DND-41 (cell line): ENCODE measurements at regions not wholly inside any gene's neighbourhood (a gene's known extent, or its start where the extent isn't known, plus 50 kb on each side); places are given as distances from the start of the nearest gene placed in this dataset.
A peak's percentile ranks its signal among the peaks of the same experiment; 100 is the strongest.
"Not testable (repeated sequence)": the region's sequence is repeated elsewhere in the genome, so short reads cannot be mapped to it uniquely, and the experiment has no call there.

Source experiments
- ATAC-seq: fragments of 200-7000 bp; cut with Tn5 transposase; 3 replicates; pipeline ENCODE4 v1.9.1; 2021; ENCODE audit warnings: low read depth; ENCODE audit not compliant: insufficient read depth
- DNase-seq: peaks from one replicate; pipeline ENCODE4 v3.0.0-alpha.2; 2020
- H2AFZ ChIP-seq: 2 replicates; pipeline ENCODE4 v1.6.0; 2012; ENCODE audit warnings: low read depth, low read length
- H3K27ac ChIP-seq: 2 replicates; pipeline ENCODE4 v1.5.1; 2012; ENCODE audit warnings: low read length, inconsistent platforms
- H3K27me3 ChIP-seq: fragments of 200-600 bp; sonication (generic); 2 replicates; pipeline ENCODE4 v1.6.0; 2012; ENCODE audit warnings: low read length, mild to moderate bottlenecking, inconsistent platforms; ENCODE audit not compliant: insufficient read depth, poor library complexity
- H3K36me3 ChIP-seq: 2 replicates; pipeline ENCODE4 v1.5.1; 2012; ENCODE audit warnings: low read length, inconsistent platforms; ENCODE audit not compliant: insufficient read depth
- H3K4me1 ChIP-seq: 2 replicates; pipeline ENCODE4 v1.5.1; 2012; ENCODE audit warnings: mild to moderate bottlenecking, low read length; ENCODE audit not compliant: insufficient read depth
- H3K4me2 ChIP-seq: 2 replicates; pipeline ENCODE4 v1.6.0; 2012; ENCODE audit warnings: mild to moderate bottlenecking, moderate library complexity, low read length, inconsistent platforms; ENCODE audit not compliant: insufficient read depth
- H3K4me3 ChIP-seq, 2 experiments: fragments of 200-600 bp in 1 of 2; shearing (Covaris generic) in 1 of 2; 2 replicates each; pipeline ENCODE4 v1.5.1; 2012 to 2016; ENCODE audit warnings: inconsistent platforms in 2 of 2, low read length in 2 of 2, mild to moderate bottlenecking in 2 of 2, low read depth in 1 of 2, moderate library complexity in 1 of 2
- H3K79me2 ChIP-seq: 2 replicates; pipeline ENCODE4 v1.6.0; 2012; ENCODE audit warnings: low read length, inconsistent platforms; ENCODE audit not compliant: insufficient read depth
- H3K9ac ChIP-seq: 2 replicates; pipeline ENCODE4 v1.6.0; 2012; ENCODE audit warnings: low read depth, mild to moderate bottlenecking, inconsistent platforms, low read length, moderate library complexity
- H3K9me3 ChIP-seq: 2 replicates; pipeline ENCODE4 v1.5.1; 2012; ENCODE audit warnings: low read length, moderate library complexity, mild to moderate bottlenecking, inconsistent platforms; ENCODE audit not compliant: insufficient read depth, severe bottlenecking
- H4K20me1 ChIP-seq: 2 replicates; pipeline ENCODE4 v1.6.0; 2012; ENCODE audit warnings: low read length; ENCODE audit not compliant: insufficient read depth
- EZH2 ChIP-seq: IDR thresholded peaks from 3 replicates; pipeline ENCODE4 v1.6.1; 2012; ENCODE audit warnings: borderline replicate concordance, low read depth, mild to moderate bottlenecking, moderate library complexity, low read length, inconsistent platforms; ENCODE audit not compliant: severe bottlenecking
- TF ChIP-seq, protein P1 (sequence below): IDR thresholded peaks from 2 replicates; pipeline ENCODE4 v1.5.1; 2012; ENCODE audit warnings: borderline replicate concordance, low read length, moderate library complexity, mild to moderate bottlenecking; ENCODE audit not compliant: poor library complexity, severe bottlenecking; ENCODE audit errors: extremely low read depth

DNA sequence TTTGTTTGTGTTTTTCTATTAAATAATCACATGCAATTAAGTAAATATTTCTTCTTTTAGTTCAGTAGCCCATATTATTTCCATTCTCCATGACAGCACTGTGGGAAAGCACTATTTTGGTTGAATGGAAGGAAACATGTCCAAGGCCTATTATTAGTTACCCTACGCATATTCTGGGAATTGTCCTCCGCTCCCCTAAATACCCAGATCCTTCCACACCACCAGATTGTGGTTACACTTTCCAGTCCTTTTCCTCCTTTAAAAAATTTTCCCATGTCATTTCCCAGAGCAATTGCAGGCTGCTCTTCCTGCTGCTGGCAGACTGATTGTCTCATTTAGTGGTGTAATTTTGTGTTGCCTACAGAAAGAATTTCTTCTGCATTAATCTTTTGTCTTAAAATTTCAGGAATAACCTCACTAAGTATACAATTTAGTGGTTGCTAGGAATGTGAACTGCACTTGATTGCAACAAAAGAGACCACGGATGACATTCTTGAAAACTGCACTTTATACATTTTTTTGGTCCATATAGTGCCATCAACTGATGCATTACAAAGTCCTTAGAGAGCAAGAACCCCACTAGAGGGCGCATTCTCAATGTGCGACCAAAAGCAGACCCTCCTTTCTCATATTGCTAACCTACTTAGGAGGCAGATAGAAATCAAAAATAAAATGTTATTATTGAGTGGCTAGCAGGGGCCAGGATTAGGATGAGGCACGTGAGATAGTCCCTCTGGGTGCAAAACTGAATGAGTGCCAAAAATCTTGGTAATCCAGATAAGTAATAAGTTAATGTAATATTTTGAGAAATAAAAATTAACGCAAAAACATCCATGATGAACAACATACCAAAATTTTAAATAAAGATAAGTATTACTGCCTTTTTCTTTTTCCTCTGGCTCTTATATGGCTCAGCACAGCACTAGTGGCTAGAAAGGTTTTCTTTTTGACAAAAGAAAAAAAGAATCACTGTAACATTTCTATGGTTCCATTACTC is 98.8 kb upstream of the IQCM start:
- H3K4me2 ChIP-seq = no peak overlapping the region
- no peaks in the 10 kb centered on the region for H3K4me1 ChIP-seq
- no peak overlapping the region for H3K27ac ChIP-seq
- no peak overlapping the region for H2AFZ ChIP-seq
- H3K27me3 ChIP-seq = no peaks in the 10 kb centered on the region
- TF ChIP-seq EZH2 = no peak
- TF ChIP-seq, protein P1, sequence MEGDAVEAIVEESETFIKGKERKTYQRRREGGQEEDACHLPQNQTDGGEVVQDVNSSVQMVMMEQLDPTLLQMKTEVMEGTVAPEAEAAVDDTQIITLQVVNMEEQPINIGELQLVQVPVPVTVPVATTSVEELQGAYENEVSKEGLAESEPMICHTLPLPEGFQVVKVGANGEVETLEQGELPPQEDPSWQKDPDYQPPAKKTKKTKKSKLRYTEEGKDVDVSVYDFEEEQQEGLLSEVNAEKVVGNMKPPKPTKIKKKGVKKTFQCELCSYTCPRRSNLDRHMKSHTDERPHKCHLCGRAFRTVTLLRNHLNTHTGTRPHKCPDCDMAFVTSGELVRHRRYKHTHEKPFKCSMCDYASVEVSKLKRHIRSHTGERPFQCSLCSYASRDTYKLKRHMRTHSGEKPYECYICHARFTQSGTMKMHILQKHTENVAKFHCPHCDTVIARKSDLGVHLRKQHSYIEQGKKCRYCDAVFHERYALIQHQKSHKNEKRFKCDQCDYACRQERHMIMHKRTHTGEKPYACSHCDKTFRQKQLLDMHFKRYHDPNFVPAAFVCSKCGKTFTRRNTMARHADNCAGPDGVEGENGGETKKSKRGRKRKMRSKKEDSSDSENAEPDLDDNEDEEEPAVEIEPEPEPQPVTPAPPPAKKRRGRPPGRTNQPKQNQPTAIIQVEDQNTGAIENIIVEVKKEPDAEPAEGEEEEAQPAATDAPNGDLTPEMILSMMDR = peak; percentile 70
- peak; percentile 69 for ATAC-seq
- H3K36me3 ChIP-seq = no peaks in the 10 kb centered on the region
- H4K20me1 ChIP-seq = no peaks in the 10 kb centered on the region
- no peaks in the 10 kb centered on the region for H3K79me2 ChIP-seq
- H3K4me3 ChIP-seq = no peak overlapping the region
- H3K9me3 ChIP-seq = no peaks in the 10 kb centered on the region
- DNase-seq = peak; percentile 44
- H3K9ac ChIP-seq = no peak overlapping the region

DNA sequence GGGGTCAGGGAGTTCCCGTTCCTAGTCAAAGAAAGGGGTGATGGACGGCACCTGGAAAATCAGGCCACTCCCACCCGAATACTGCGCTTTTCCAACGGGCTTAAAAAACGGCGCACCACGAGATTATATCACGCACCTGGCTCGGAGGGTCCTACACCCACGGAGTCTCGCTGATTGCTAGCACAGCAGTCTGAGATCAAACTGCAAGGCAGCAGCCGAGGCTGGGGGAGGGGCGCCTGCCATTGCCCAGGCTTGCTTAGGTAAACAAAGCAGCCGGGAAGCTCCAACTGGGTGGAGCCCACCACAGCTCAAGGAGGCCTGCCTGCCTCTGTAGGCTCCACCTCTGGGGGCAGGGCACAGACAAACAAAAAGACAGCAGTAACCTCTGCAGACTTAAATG is 100.1 kb upstream of the IQCM start:
- not testable (repeated sequence) for H3K79me2 ChIP-seq, H4K20me1 ChIP-seq, H3K36me3 ChIP-seq, H3K9ac ChIP-seq, H3K27me3 ChIP-seq, H3K4me3 ChIP-seq, H3K9me3 ChIP-seq, H3K4me2 ChIP-seq, H3K27ac ChIP-seq, DNase-seq, ATAC-seq, H3K4me1 ChIP-seq, H2AFZ ChIP-seq

DNA sequence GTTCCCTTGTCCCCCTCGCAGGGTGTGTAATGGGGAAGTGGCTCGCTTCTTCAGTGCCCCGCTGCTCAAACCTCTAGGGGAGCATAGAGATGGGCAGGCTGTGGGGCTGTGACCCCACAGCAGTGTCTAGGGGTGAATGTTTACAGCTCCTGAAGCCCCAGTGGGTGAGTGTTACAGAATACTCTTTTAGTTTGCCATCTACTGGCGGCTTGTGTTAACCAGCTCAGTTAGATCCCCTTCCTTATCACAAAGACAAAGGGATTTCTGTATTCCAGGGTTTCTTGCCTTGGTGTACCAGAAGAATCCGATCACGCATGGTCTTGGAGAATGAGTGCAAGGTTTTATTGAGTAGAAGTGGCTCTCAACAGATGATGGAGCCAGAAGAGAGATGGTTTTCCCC is 108.1 kb upstream of the IQCM start:
- H3K4me3 ChIP-seq = no peak overlapping the region
- no peak overlapping the region for H2AFZ ChIP-seq
- no peaks in the 10 kb centered on the region for H3K79me2 ChIP-seq
- no peak overlapping the region for H3K4me2 ChIP-seq
- H4K20me1 ChIP-seq = no peaks in the 10 kb centered on the region
- no peak overlapping the region for H3K9ac ChIP-seq
- TF ChIP-seq EZH2 = no peak
- TF ChIP-seq, protein P1 = no peak
- no peaks in the 10 kb centered on the region for H3K9me3 ChIP-seq
- no peaks in the 10 kb centered on the region for H3K4me1 ChIP-seq
- H3K36me3 ChIP-seq = no peaks in the 10 kb centered on the region
- no peak for DNase-seq
- no peak for ATAC-seq
- H3K27me3 ChIP-seq = no peaks in the 10 kb centered on the region
- H3K27ac ChIP-seq = no peak overlapping the region

DNA sequence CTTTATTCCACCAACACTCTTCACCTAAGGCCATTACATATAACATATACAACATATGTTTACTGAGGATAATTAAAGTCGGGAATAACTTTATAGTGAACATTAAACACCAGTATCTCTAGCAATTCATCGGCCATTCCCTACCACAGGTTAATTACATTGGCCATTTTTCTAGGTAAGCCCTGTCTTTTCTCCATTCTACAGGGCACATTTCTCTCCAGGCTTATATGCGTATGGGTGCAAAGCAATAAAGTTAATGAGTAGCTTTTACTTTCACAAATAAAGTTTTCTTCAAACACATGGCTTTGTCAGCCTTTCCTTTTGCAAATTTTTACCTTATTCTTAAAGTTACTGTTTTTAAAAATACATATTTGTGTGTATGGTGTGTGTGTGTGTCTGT is 111.9 kb upstream of the IQCM start:
- H3K36me3 ChIP-seq = no peaks in the 10 kb centered on the region
- no peaks in the 10 kb centered on the region for H4K20me1 ChIP-seq
- no peak overlapping the region for H3K4me2 ChIP-seq
- no peaks in the 10 kb centered on the region for H3K4me1 ChIP-seq
- H3K27me3 ChIP-seq = no peaks in the 10 kb centered on the region
- H3K27ac ChIP-seq = no peak overlapping the region
- no peak for TF ChIP-seq EZH2
- TF ChIP-seq, protein P1 = no peak
- H3K9me3 ChIP-seq = no peaks in the 10 kb centered on the region
- H3K79me2 ChIP-seq = no peaks in the 10 kb centered on the region
- ATAC-seq (no peak), DNase-seq (no peak)
- H2AFZ ChIP-seq = no peak overlapping the region
- no peak overlapping the region for H3K4me3 ChIP-seq
- no peak overlapping the region for H3K9ac ChIP-seq
